Fibroblast of the aortic adventitia (primary cell): ENCODE measurements at regions not wholly inside any gene's neighbourhood (a gene's known extent, or its start where the extent isn't known, plus 50 kb on each side); places are given as distances from the start of the nearest gene placed in this dataset.

Source experiments
- DNase-seq: peaks from one replicate; pipeline ENCODE4 v3.0.0-alpha.2; 2010; ENCODE audit warnings: low read depth
- H3K4me3 ChIP-seq: 2 replicates; pipeline ENCODE4 v1.5.1; 2011; ENCODE audit warnings: low read depth, mild to moderate bottlenecking, control low read depth, low read length, moderate library complexity
- CTCF ChIP-seq: IDR thresholded peaks from 2 replicates; pipeline ENCODE4 v1.5.1; 2011; ENCODE audit warnings: mild to moderate bottlenecking, low read length, control low read depth, inconsistent platforms; ENCODE audit not compliant: insufficient read depth

GRCh38 chr18:54100920-54101470, 123.5 kb downstream of the MBD2 start:
- DNase-seq: peak; percentile 79
- TF ChIP-seq CTCF: no peak
- H3K4me3 ChIP-seq: no peak overlapping the region

- no peak for TF ChIP-seq CTCF
- DNase-seq: peak; percentile 53
- H3K4me3 ChIP-seq: no peak overlapping the region
These were observed 124.0 kb downstream of the MBD2 start for GRCh38 chr18:54100466-54100865.

- DNase-seq: no peak
- TF ChIP-seq CTCF: no peak
These were observed 130.0 kb downstream of the MBD2 start for GRCh38 chr18:54094474-54094873.

GRCh38 chr18:54090856-54091255, 133.6 kb downstream of the MBD2 start:
- H3K4me3 ChIP-seq: no peak overlapping the region
- TF ChIP-seq CTCF: no peak
- DNase-seq: no peak

More at GRCh38 chr18:54094474-54094873, 130.0 kb downstream of the MBD2 start:
- H3K4me3 ChIP-seq: no peak overlapping the region

- no peak for DNase-seq
- no peak overlapping the region for H3K4me3 ChIP-seq
- TF ChIP-seq CTCF: no peak
These were observed 134.6 kb downstream of the MBD2 start for GRCh38 chr18:54089749-54090459.

GRCh38 chr18:54086863-54087262, 137.6 kb downstream of the MBD2 start:
- H3K4me3 ChIP-seq: no peak overlapping the region
- no peak for TF ChIP-seq CTCF
- DNase-seq: no peak
